Neural progenitor cell (in vitro differentiated cells): ENCODE measurements at regions not wholly inside any gene's neighbourhood (a gene's known extent, or its start where the extent isn't known, plus 50 kb on each side); places are given as distances from the start of the nearest gene placed in this dataset.
"Not testable (repeated sequence)": the region's sequence is repeated elsewhere in the genome, so short reads cannot be mapped to it uniquely, and the experiment has no call there.

ENCODE experiments used
- DNase-seq: peaks from one replicate; pipeline ENCODE4 v3.0.0-alpha.2; 2016; ENCODE audit warnings: low spot score
- H2AFZ ChIP-seq: fragments of 200-600 bp; sonication (generic); replicated peaks from 2 replicates; pipeline ENCODE4 v1.6.1; 2016; ENCODE audit warnings: antibody characterized with exemption
- H3F3A ChIP-seq: fragments of 200-600 bp; sonication (generic); 2 replicates; pipeline ENCODE4 v1.6.1; 2016; ENCODE audit warnings: antibody characterized with exemption, low read depth
- H3K27ac ChIP-seq: fragments of 200-600 bp; sonication (generic); 2 replicates; pipeline ENCODE4 v1.5.1; 2016; ENCODE audit warnings: mild to moderate bottlenecking
- H3K27me3 ChIP-seq: fragments of 200-600 bp; sonication (generic); 2 replicates; pipeline ENCODE4 v1.6.1; 2016; ENCODE audit warnings: mild to moderate bottlenecking, moderate library complexity
- H3K36me3 ChIP-seq: fragments of 200-600 bp; sonication (generic); 2 replicates; pipeline ENCODE4 v1.5.1; 2016
- H3K4me1 ChIP-seq: fragments of 200-600 bp; sonication (generic); 2 replicates; pipeline ENCODE4 v1.6.1; 2016; ENCODE audit warnings: mixed run types
- H3K4me2 ChIP-seq: fragments of 200-600 bp; sonication (generic); 2 replicates; pipeline ENCODE4 v1.6.1; 2016
- H3K4me3 ChIP-seq: fragments of 200-600 bp; sonication (generic); 2 replicates; pipeline ENCODE4 v1.5.1; 2016
- H3K79me2 ChIP-seq: fragments of 200-600 bp; sonication (generic); 2 replicates; pipeline ENCODE4 v1.6.1; 2016; ENCODE audit warnings: low read depth
- H3K9ac ChIP-seq: fragments of 200-600 bp; sonication (generic); 2 replicates; pipeline ENCODE4 v1.6.1; 2016
- H3K9me3 ChIP-seq: fragments of 200-600 bp; sonication (generic); 2 replicates; pipeline ENCODE4 v1.5.1; 2016; ENCODE audit warnings: low read depth
- H4K20me1 ChIP-seq: fragments of 200-600 bp; sonication (generic); 2 replicates; pipeline ENCODE4 v1.6.1; 2016; ENCODE audit warnings: low read depth
- H3K27ac Mint-ChIP-seq: 3 replicates; pipeline ENCODE4 v1.8.0; 2021; ENCODE audit warnings: mixed read lengths
- H3K27me3 Mint-ChIP-seq: 2 replicates; pipeline ENCODE4 v1.8.0; 2022; ENCODE audit warnings: low read depth, mild to moderate bottlenecking, inconsistent platforms, moderate library complexity, mixed read lengths; ENCODE audit not compliant: insufficient read depth
- H3K36me3 Mint-ChIP-seq: 3 replicates; pipeline ENCODE4 v1.8.0; 2021; ENCODE audit warnings: mixed read lengths
- H3K4me1 Mint-ChIP-seq: 3 replicates; pipeline ENCODE4 v1.8.0; 2021; ENCODE audit warnings: mixed read lengths
- H3K4me3 Mint-ChIP-seq: 3 replicates; pipeline ENCODE4 v1.8.0; 2021; ENCODE audit warnings: mild to moderate bottlenecking, moderate library complexity, mixed read lengths
- H3K9me3 Mint-ChIP-seq: 3 replicates; pipeline ENCODE4 v1.8.0; 2020; ENCODE audit warnings: mixed read lengths
- CTCF ChIP-seq: fragments of 200-600 bp; sonication (generic); IDR thresholded peaks from 2 replicates; pipeline ENCODE4 v1.5.1; 2017; ENCODE audit warnings: antibody characterized with exemption, mild to moderate bottlenecking
- EZH2 ChIP-seq: fragments of 200-600 bp; sonication (generic); IDR thresholded peaks from 2 replicates; pipeline ENCODE4 v1.6.1; 2017; ENCODE audit warnings: antibody characterized with exemption, mild to moderate bottlenecking, moderate library complexity
- EZH2phosphoT487 ChIP-seq: fragments of 200-600 bp; sonication (generic); IDR thresholded peaks from 2 replicates; pipeline ENCODE4 v1.6.1; 2017; ENCODE audit warnings: antibody characterized with exemption

DNA sequence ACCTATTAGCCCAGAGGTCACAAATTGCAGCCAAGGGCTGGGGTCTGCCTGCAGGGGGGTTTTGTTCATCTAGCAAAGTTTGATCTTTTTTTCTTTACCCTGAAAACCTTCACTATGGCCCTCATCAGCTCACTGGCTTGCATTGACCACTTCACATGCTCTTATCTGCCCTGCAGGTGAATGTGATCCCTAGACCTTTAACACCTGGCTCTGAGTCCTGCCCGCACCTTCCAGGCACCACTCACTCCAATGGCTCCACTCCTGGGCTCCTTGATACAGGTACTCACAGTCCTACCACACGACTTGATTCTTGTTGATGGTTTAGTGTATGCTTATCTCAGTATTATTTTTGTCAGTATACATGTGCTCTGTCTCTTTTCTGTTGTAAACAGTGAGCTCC lies 92.5 kb downstream of the FEM1C start:
- no peak overlapping the region for H3K27ac Mint-ChIP-seq
- peaks cover 21% of the 10 kb centered on the region for H3K4me1 Mint-ChIP-seq
- H3K27me3 Mint-ChIP-seq = peaks cover 4% of the 10 kb centered on the region
- no peak overlapping the region for H3K4me3 Mint-ChIP-seq
- Histone ChIP-seq H3K4me3 (no peak overlapping the region), H3K9ac (no peak overlapping the region), H4K20me1 (no peaks in the 10 kb centered on the region), H3F3A (peaks cover 19% of the 10 kb centered on the region), H3K27ac (no peak overlapping the region), H3K4me2 (no peak overlapping the region), H3K9me3 (no peaks in the 10 kb centered on the region), H3K27me3 (no peaks in the 10 kb centered on the region), H3K79me2 (no peaks in the 10 kb centered on the region), H3K4me1 (peaks cover 30% of the 10 kb centered on the region), H3K36me3 (no peaks in the 10 kb centered on the region), H2AFZ (no peak overlapping the region)
- no peak for TF ChIP-seq CTCF
- TF ChIP-seq EZH2 = no peak
- TF ChIP-seq EZH2phosphoT487 = no peak
- no peaks in the 10 kb centered on the region for H3K36me3 Mint-ChIP-seq
- no peak for DNase-seq
- H3K9me3 Mint-ChIP-seq = peaks cover 3% of the 10 kb centered on the region

- no peaks in the 10 kb centered on the region for H3K36me3 ChIP-seq
- H3K9me3 Mint-ChIP-seq = peaks cover 3% of the 10 kb centered on the region
- DNase-seq = no peak
- H4K20me1 ChIP-seq = no peaks in the 10 kb centered on the region
- peaks cover 9% of the 10 kb centered on the region for H3F3A ChIP-seq
- no peak for TF ChIP-seq CTCF
- TF ChIP-seq EZH2 = no peak
- no peak for TF ChIP-seq EZH2phosphoT487
- H3K4me1 Mint-ChIP-seq = peaks cover 21% of the 10 kb centered on the region
- peak overlapping the region; percentile 27 for H3K4me2 ChIP-seq
- no peak overlapping the region for H3K9ac ChIP-seq
- peak overlapping the region; percentile 76 for H3K27ac ChIP-seq
- H3K27me3 Mint-ChIP-seq = peaks cover 4% of the 10 kb centered on the region
- no peak overlapping the region for H3K4me3 ChIP-seq
- H3K4me3 Mint-ChIP-seq = no peak overlapping the region
- no peaks in the 10 kb centered on the region for H3K27me3 ChIP-seq
- H3K4me1 ChIP-seq = peaks cover 17% of the 10 kb centered on the region
- no peak overlapping the region for H3K27ac Mint-ChIP-seq
- H2AFZ ChIP-seq = no peak overlapping the region
- no peaks in the 10 kb centered on the region for H3K9me3 ChIP-seq
- H3K79me2 ChIP-seq = no peaks in the 10 kb centered on the region
- no peaks in the 10 kb centered on the region for H3K36me3 Mint-ChIP-seq
Measured at GRCh38 chr5:115450741-115451140, 93.8 kb downstream of the FEM1C start.

GRCh38 chr5:115448630-115449029 lies 95.9 kb downstream of the FEM1C start:
- H3K4me3 ChIP-seq, H3K27ac Mint-ChIP-seq, H3K79me2 ChIP-seq, H3K9ac ChIP-seq, H3K9me3 ChIP-seq, H3K36me3 Mint-ChIP-seq, H2AFZ ChIP-seq, H3K36me3 ChIP-seq, H3K27me3 Mint-ChIP-seq, DNase-seq, H4K20me1 ChIP-seq, H3K27me3 ChIP-seq, H3K27ac ChIP-seq, H3K4me3 Mint-ChIP-seq, H3K9me3 Mint-ChIP-seq, H3F3A ChIP-seq, H3K4me2 ChIP-seq: not testable (repeated sequence)
- peaks cover 18% of the 10 kb centered on the region for H3K4me1 Mint-ChIP-seq
- peaks cover 12% of the 10 kb centered on the region for H3K4me1 ChIP-seq

- no peaks in the 10 kb centered on the region for H3K4me1 ChIP-seq
- H3K27me3 ChIP-seq = no peaks in the 10 kb centered on the region
- H3K9ac ChIP-seq = no peak overlapping the region
- H3K4me2 ChIP-seq = no peak overlapping the region
- no peak overlapping the region for H2AFZ ChIP-seq
- H3K36me3 ChIP-seq = no peaks in the 10 kb centered on the region
- no peaks in the 10 kb centered on the region for H3F3A ChIP-seq
- no peak overlapping the region for H3K4me3 ChIP-seq
- no peak for DNase-seq
- no peaks in the 10 kb centered on the region for H4K20me1 ChIP-seq
- Mint-ChIP-seq H3K4me1 (no peaks in the 10 kb centered on the region), H3K36me3 (no peaks in the 10 kb centered on the region), H3K27ac (no peak overlapping the region), H3K9me3 (peaks cover 29% of the 10 kb centered on the region), H3K4me3 (no peak overlapping the region), H3K27me3 (peaks cover 3% of the 10 kb centered on the region)
- H3K9me3 ChIP-seq = no peaks in the 10 kb centered on the region
- H3K27ac ChIP-seq = no peak overlapping the region
- no peaks in the 10 kb centered on the region for H3K79me2 ChIP-seq
- TF ChIP-seq EZH2phosphoT487 (no peak), CTCF (no peak), EZH2 (no peak)
Measured at GRCh38 chr5:115440782-115441451, 103.7 kb downstream of the FEM1C start.
